Adipocyte (in vitro differentiated cells): ENCODE measurements at regions not wholly inside any gene's neighbourhood (a gene's known extent, or its start where the extent isn't known, plus 50 kb on each side); places are given as distances from the start of the nearest gene placed in this dataset.

Experiments
- DNase-seq: peaks from one replicate; pipeline ENCODE4 v3.0.0-alpha.2; 2015; ENCODE audit warnings: low read depth
- H3K27me3 ChIP-seq: replicated peaks from 2 replicates; pipeline ENCODE4 v1.7.0; 2013; ENCODE audit warnings: mild to moderate bottlenecking, low read length, moderate library complexity; ENCODE audit not compliant: control insufficient read depth, insufficient read depth
- H3K36me3 ChIP-seq: 2 replicates; pipeline ENCODE4 v1.7.0; 2013; ENCODE audit warnings: low read length, mild to moderate bottlenecking, moderate library complexity; ENCODE audit not compliant: control insufficient read depth, insufficient read depth, severe bottlenecking
- H3K4me1 ChIP-seq: 2 replicates; pipeline ENCODE4 v1.7.0; 2013; ENCODE audit warnings: mild to moderate bottlenecking, low read length, moderate library complexity; ENCODE audit not compliant: control insufficient read depth, insufficient read depth
- H3K4me3 ChIP-seq: 2 replicates; pipeline ENCODE4 v1.7.0; 2013; ENCODE audit warnings: mild to moderate bottlenecking, low read length, moderate library complexity
- H3K9ac ChIP-seq: 2 replicates; pipeline ENCODE4 v1.7.0; 2013; ENCODE audit warnings: mild to moderate bottlenecking, low read length, moderate library complexity
- H3K9me3 ChIP-seq: 2 replicates; pipeline ENCODE4 v1.7.0; 2013; ENCODE audit warnings: mild to moderate bottlenecking, low read length, moderate library complexity; ENCODE audit not compliant: control insufficient read depth

- Histone ChIP-seq H3K4me3 (peak overlapping the region; percentile 5), H3K9ac (no peak overlapping the region), H3K36me3 (no peaks in the 10 kb centered on the region), H3K27me3 (no peaks in the 10 kb centered on the region), H3K9me3 (no peaks in the 10 kb centered on the region), H3K4me1 (peaks cover 12% of the 10 kb centered on the region)
- DNase-seq: no peak
Measured at GRCh38 chr5:124401476-124402143, 344.8 kb downstream of the ZNF608 start.

GRCh38 chr5:124399426-124399961, 346.9 kb downstream of the ZNF608 start:
- H3K9me3 ChIP-seq: no peaks in the 10 kb centered on the region
- H3K36me3 ChIP-seq: no peaks in the 10 kb centered on the region
- H3K9ac ChIP-seq: no peak overlapping the region
- H3K4me3 ChIP-seq: no peak overlapping the region
- peak; percentile 39 for DNase-seq
- no peaks in the 10 kb centered on the region for H3K27me3 ChIP-seq
- H3K4me1 ChIP-seq: peaks cover 12% of the 10 kb centered on the region

- Histone ChIP-seq H3K4me3 (no peak overlapping the region), H3K4me1 (peaks cover 12% of the 10 kb centered on the region), H3K9me3 (no peaks in the 10 kb centered on the region), H3K9ac (no peak overlapping the region), H3K36me3 (no peaks in the 10 kb centered on the region), H3K27me3 (no peaks in the 10 kb centered on the region)
- peak; percentile 81 for DNase-seq
Measured at GRCh38 chr5:124398460-124398859, 348.0 kb downstream of the ZNF608 start.

GRCh38 chr5:124397317-124397716, 349.1 kb downstream of the ZNF608 start:
- H3K27me3 ChIP-seq: no peaks in the 10 kb centered on the region
- H3K36me3 ChIP-seq: no peaks in the 10 kb centered on the region
- H3K4me1 ChIP-seq: peaks cover 11% of the 10 kb centered on the region
- no peak overlapping the region for H3K9ac ChIP-seq
- H3K9me3 ChIP-seq: no peaks in the 10 kb centered on the region
- DNase-seq: no peak
- no peak overlapping the region for H3K4me3 ChIP-seq

- H3K4me3 ChIP-seq: no peak overlapping the region
- H3K9ac ChIP-seq: no peak overlapping the region
- DNase-seq: no peak
- no peaks in the 10 kb centered on the region for H3K27me3 ChIP-seq
- H3K36me3 ChIP-seq: no peaks in the 10 kb centered on the region
- peaks cover 3% of the 10 kb centered on the region for H3K9me3 ChIP-seq
- peaks cover 3% of the 10 kb centered on the region for H3K4me1 ChIP-seq
Measured at GRCh38 chr5:124395926-124396325, 350.5 kb downstream of the ZNF608 start.

- H3K4me1 ChIP-seq: peaks cover 3% of the 10 kb centered on the region
- H3K9ac ChIP-seq: no peak overlapping the region
- H3K36me3 ChIP-seq: no peaks in the 10 kb centered on the region
- H3K9me3 ChIP-seq: peaks cover 10% of the 10 kb centered on the region
- H3K4me3 ChIP-seq: no peak overlapping the region
- DNase-seq: no peak
- no peaks in the 10 kb centered on the region for H3K27me3 ChIP-seq
Measured at GRCh38 chr5:124395287-124395686, 351.2 kb downstream of the ZNF608 start.

GRCh38 chr5:124394700-124395245, 351.7 kb downstream of the ZNF608 start:
- H3K9me3 ChIP-seq: peaks cover 15% of the 10 kb centered on the region
- DNase-seq: no peak
- H3K36me3 ChIP-seq: no peaks in the 10 kb centered on the region
- no peak overlapping the region for H3K9ac ChIP-seq
- no peak overlapping the region for H3K4me3 ChIP-seq
- no peaks in the 10 kb centered on the region for H3K27me3 ChIP-seq
- peaks cover 3% of the 10 kb centered on the region for H3K4me1 ChIP-seq

- H3K27me3 ChIP-seq: no peaks in the 10 kb centered on the region
- peaks cover 3% of the 10 kb centered on the region for H3K4me1 ChIP-seq
- H3K4me3 ChIP-seq: no peak overlapping the region
- no peak for DNase-seq
- no peak overlapping the region for H3K9ac ChIP-seq
- H3K9me3 ChIP-seq: peaks cover 25% of the 10 kb centered on the region
- no peaks in the 10 kb centered on the region for H3K36me3 ChIP-seq
Measured at GRCh38 chr5:124393584-124394379, 352.7 kb downstream of the ZNF608 start.

GRCh38 chr5:124383693-124384092, 362.7 kb downstream of the ZNF608 start:
- DNase-seq: no peak
- Histone ChIP-seq H3K9me3 (peaks cover 46% of the 10 kb centered on the region), H3K27me3 (no peaks in the 10 kb centered on the region), H3K4me3 (no peak overlapping the region), H3K36me3 (no peaks in the 10 kb centered on the region), H3K4me1 (no peaks in the 10 kb centered on the region), H3K9ac (no peak overlapping the region)

- Histone ChIP-seq H3K9ac (no peak overlapping the region), H3K4me1 (no peaks in the 10 kb centered on the region), H3K4me3 (no peak overlapping the region), H3K27me3 (no peaks in the 10 kb centered on the region), H3K9me3 (peaks cover 13% of the 10 kb centered on the region), H3K36me3 (no peaks in the 10 kb centered on the region)
- no peak for DNase-seq
Measured at GRCh38 chr5:124377386-124377785, 369.1 kb downstream of the ZNF608 start.

- Histone ChIP-seq H3K9ac (no peak overlapping the region), H3K4me3 (no peak overlapping the region), H3K27me3 (no peaks in the 10 kb centered on the region), H3K9me3 (peaks cover 4% of the 10 kb centered on the region), H3K36me3 (no peaks in the 10 kb centered on the region), H3K4me1 (peaks cover 5% of the 10 kb centered on the region)
- no peak for DNase-seq
Measured at GRCh38 chr5:124373883-124374282, 372.6 kb downstream of the ZNF608 start.
